GM12891 (cell line): ENCODE measurements at regions not wholly inside any gene's neighbourhood (a gene's known extent, or its start where the extent isn't known, plus 50 kb on each side); places are given as distances from the start of the nearest gene placed in this dataset.

Experiments
- DNase-seq: peaks from one replicate; pipeline ENCODE4 v3.0.0; 2011; ENCODE audit warnings: low spot score; ENCODE audit not compliant: insufficient read length
- FAIRE-seq: peaks from 2 replicates; lab custom pipeline; 2011; peaks lifted over from hg19 to GRCh38; lab: Jason Lieb, UNC
- PAX5 ChIP-seq: IDR thresholded peaks from 2 replicates; pipeline ENCODE4 v1.6.1; 2011; ENCODE audit warnings: low read length, moderate library complexity, mild to moderate bottlenecking; ENCODE audit not compliant: insufficient read depth, severe bottlenecking
- POLR2A ChIP-seq: IDR thresholded peaks from 2 replicates; pipeline ENCODE4 v1.6.1; 2011; ENCODE audit warnings: low read depth, low read length, control low read depth
- POLR2AphosphoS5 ChIP-seq: IDR thresholded peaks from 2 replicates; pipeline ENCODE4 v1.6.1; 2011; ENCODE audit warnings: low read depth, low read length, control low read depth
- POU2F2 ChIP-seq: IDR thresholded peaks from 2 replicates; pipeline ENCODE4 v1.6.1; 2011; ENCODE audit warnings: low read depth, mild to moderate bottlenecking, control low read depth, low read length, moderate library complexity
- SPI1 ChIP-seq: IDR thresholded peaks from 2 replicates; pipeline ENCODE4 v1.6.1; 2011; ENCODE audit warnings: low read depth, low read length, control low read depth
- TAF1 ChIP-seq: IDR thresholded peaks from 2 replicates; pipeline ENCODE4 v1.6.1; 2011; ENCODE audit warnings: low read depth, low read length, control low read depth

DNA sequence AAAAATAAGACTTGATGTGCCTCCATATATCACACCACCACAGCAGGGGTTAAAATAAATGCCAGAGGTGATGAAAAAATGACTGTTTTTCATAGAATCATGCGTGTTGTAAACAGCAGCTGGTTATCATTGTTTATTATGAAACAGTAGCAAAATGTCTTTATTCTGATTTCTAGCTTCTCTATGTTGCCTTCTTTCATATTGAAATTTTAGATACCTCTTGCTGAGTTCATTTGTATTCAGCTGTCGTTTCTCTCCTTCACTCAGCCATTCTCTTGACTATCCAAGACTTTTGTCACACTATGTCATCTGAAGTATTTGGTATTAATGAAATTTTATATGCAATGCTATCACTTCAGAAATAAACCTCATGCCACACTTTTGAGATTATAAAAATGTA is 465.0 kb downstream of the TAF11L14 start:
- no peak for FAIRE-seq
- TF ChIP-seq PAX5, result no peak
- TF ChIP-seq POLR2A, result no peak
- no peak for TF ChIP-seq SPI1
- no peak for TF ChIP-seq POU2F2
- TF ChIP-seq TAF1, result no peak
- no peak for TF ChIP-seq POLR2AphosphoS5
- DNase-seq, result no peak

GRCh38 chr5:18101532-18101931 is 467.3 kb downstream of the TAF11L14 start:
- FAIRE-seq (no peak), DNase-seq (no peak)
- TF ChIP-seq PAX5 (no peak), POLR2AphosphoS5 (no peak), TAF1 (no peak), POLR2A (no peak), SPI1 (no peak), POU2F2 (no peak)

DNA sequence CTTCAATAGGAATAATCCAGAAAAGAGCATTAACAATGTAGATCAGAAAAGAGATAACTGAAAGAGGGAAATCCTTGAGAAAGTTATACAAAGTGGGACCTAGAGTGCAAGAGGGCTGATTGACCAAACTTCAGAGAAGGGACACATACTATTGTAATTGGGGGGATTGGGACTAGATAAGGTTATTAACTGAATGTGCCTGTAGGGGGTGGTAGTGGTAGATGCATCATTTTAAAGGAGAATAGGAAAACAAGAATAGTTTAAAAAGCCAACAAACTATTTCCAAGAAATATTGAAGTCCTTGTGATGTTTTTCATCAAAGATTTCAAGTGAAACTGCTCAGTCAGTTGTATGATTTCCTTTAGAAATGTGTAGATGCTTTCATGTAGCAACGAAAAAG is 468.5 kb downstream of the TAF11L14 start:
- FAIRE-seq, result no peak
- no peak for DNase-seq
- no peak for TF ChIP-seq POLR2A
- TF ChIP-seq SPI1, result no peak
- no peak for TF ChIP-seq POLR2AphosphoS5
- no peak for TF ChIP-seq TAF1
- no peak for TF ChIP-seq POU2F2
- no peak for TF ChIP-seq PAX5

- FAIRE-seq (no peak), DNase-seq (no peak)
- TF ChIP-seq TAF1 (no peak), SPI1 (no peak), PAX5 (no peak), POU2F2 (no peak), POLR2AphosphoS5 (no peak), POLR2A (no peak)
These were observed 471.2 kb downstream of the TAF11L14 start for GRCh38 chr5:18105449-18105848.

DNA sequence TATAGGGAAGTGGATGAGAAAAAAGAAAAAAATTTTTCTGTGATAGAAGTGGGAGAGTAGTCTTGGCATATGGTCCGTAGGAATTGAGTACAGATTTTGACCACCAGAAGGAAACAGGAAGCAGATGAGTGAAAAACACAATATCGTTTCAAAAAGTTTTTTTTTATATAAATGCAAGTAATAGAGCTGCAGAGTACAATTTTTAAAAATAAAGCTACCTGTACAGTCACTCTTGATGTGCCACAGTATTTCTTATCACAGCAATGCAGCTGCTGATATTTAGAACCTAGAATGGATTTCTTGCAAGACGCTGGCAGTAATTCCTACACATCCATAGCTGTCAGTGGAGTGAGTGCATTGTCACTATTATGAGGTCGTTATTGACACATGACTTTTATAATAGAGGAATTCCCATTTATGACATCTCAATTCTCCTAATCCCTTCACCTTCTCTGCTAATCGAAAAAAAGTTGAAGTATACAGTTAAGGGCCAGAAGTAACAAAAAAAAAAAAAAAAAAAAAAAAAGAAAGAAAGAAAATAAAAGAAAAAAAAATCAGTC is 477.7 kb downstream of the TAF11L14 start:
- TF ChIP-seq PAX5 (no peak), SPI1 (no peak)
- FAIRE-seq, result no peak
- no peak for DNase-seq

GRCh38 chr5:18113721-18114120 is 479.5 kb downstream of the TAF11L14 start:
- FAIRE-seq, result no peak
- TF ChIP-seq SPI1 (no peak), POU2F2 (no peak)
- no peak for DNase-seq

GRCh38 chr5:18114151-18114757 is 480.0 kb downstream of the TAF11L14 start:
- no peak for DNase-seq
- no peak for FAIRE-seq
- no peak for TF ChIP-seq POLR2AphosphoS5
- no peak for TF ChIP-seq POLR2A
- no peak for TF ChIP-seq POU2F2
- no peak for TF ChIP-seq TAF1
- no peak for TF ChIP-seq SPI1
- no peak for TF ChIP-seq PAX5

GRCh38 chr5:18117968-18118367 is 483.7 kb downstream of the TAF11L14 start:
- DNase-seq (no peak), FAIRE-seq (no peak)
- no peak for TF ChIP-seq POLR2AphosphoS5

DNA sequence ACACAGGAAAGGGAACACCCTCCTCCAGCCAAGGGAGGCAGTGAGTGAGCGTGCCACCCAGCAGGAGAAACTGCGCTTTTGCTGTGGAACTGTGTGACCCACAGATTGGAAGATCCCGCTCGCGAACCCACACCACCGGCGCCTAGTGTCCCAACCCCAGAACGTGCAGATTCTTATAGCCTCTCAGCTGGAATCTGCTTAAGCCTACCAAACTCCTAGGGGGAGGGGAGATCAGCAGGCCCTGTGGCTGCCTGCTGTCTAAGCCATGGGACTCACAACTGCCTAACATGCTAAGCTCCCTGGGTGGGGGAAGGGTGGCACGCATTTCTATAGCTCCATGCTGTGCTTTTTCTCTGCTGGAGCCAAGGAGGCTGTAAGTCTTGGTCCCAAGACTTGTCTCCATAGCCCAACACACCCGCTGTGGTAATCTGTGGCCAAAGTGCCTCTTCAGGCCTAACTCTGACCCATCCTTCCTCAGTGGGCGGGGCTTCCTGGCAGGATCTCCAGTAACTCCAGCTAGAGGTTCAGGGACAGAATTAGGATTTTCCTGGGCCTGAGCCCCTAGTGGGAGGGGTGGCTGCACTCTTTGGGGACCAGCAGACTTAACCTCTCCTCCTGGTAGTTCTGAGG is 485.0 kb downstream of the TAF11L14 start:
- DNase-seq (no peak), FAIRE-seq (no peak)
- TF ChIP-seq POU2F2 (no peak), PAX5 (no peak), TAF1 (no peak), SPI1 (no peak), POLR2A (no peak)

GRCh38 chr5:18141222-18141621 is 507.0 kb downstream of the TAF11L14 start:
- FAIRE-seq, result no peak
- no peak for DNase-seq
- no peak for TF ChIP-seq SPI1
- TF ChIP-seq TAF1, result no peak
- no peak for TF ChIP-seq POU2F2
- TF ChIP-seq POLR2A, result no peak
- TF ChIP-seq POLR2AphosphoS5, result no peak
- no peak for TF ChIP-seq PAX5
